ENCODE measurements at regions not wholly inside any gene's neighbourhood (a gene's known extent, or its start where the extent isn't known, plus 50 kb on each side); places are given as distances from the start of the nearest gene placed in this dataset.

DNA sequence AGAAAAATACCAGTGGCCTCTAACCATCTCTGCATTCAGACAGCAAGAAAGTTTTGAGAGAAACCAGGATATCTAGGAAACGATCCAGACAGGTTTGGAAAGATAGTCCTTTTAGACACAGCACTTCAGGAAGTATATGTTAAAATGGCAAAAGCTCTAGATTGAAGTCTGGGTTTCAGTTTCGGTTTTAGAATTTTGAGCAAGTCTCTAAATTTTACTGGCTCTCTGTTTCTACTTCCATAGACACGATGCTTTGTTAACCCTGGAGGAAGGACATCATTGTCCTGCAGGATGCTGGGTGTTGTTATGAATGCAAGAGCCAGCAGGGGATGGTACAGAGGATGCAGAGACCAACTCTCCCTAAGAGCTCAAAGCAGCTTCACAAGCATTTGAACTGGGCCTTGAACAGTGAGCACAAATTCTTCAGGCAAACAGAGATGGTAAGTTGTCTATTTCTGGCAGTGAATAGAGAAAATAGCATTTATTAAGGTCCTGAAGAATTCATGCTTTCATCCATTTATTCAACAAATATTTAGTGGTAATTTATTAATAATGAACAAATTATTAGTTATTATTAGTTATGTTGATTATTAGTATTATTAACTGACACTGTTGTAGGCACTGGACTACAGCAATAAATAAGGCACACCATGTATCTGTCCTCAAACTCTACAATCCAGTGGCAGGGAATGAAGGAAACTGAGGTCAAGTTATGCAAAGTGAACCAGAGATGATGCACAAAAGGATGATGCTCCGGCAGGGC, 152.7 kb upstream of the NRP1 start:
- TF ChIP-seq POLR2AphosphoS5 (IDR thresholded peaks at IDR 0.05; ENCODE audit: low read depth, low read length) = no peak
- TF ChIP-seq TAF1 (IDR thresholded peaks at IDR 0.05; ENCODE audit: borderline replicate concordance, insufficient read depth, low read length) = no peak
- TF ChIP-seq SIN3A (IDR thresholded peaks at IDR 0.05; ENCODE audit: borderline replicate concordance, insufficient read depth, low read length) = no peak
- no peak for TF ChIP-seq REST (IDR thresholded peaks at IDR 0.05; ENCODE audit: insufficient read depth in 1 of 2, low read depth in 2 of 2, low read length in 2 of 2)

All from PFSK-1 (cell line).